ENCODE measurements at regions not wholly inside any gene's neighbourhood (a gene's known extent, or its start where the extent isn't known, plus 50 kb on each side); places are given as distances from the start of the nearest gene placed in this dataset.

GRCh38 chr14:27015065-27015464 is 417.2 kb upstream of the NOVA1 start:
- H3K27me3 ChIP-seq, result no peaks in the 10 kb centered on the region
- no peak for ATAC-seq

DNA sequence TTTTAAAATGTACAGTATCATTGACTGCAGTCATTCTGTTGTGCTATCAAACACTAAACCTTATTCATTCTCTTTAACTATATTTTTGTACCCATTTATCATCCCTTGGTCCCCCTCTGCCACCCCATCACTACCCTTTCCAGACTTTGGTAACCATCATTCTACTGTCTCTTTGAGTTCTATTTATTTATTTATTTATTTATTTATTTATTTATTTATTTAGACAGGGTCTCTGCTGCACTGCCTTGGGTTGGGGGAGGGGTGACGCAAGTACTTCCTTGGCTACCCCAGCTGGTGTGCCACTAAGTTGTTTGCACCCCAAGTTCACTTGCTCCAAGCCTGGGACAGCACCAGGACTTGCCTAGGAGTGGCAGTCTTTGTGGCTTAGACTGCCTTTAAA is 427.8 kb upstream of the NOVA1 start:
- WGBS, 2 donors (ENCODE audit: low coverage in 1 of 2), result 100% methylated on average over 1 of the region's 1 CpG; no CpG with 5 or more reads in 1 of the 2 donors
- no peak for TF ChIP-seq POLR2AphosphoS5 (IDR thresholded peaks at IDR 0.05)
- no peak for TF ChIP-seq POLR2A (IDR thresholded peaks at IDR 0.05)
- no peak for TF ChIP-seq EP300 (IDR thresholded peaks at IDR 0.05)
- Histone ChIP-seq H3K4me1 (no peaks in the 10 kb centered on the region), H3K9me3 (no peaks in the 10 kb centered on the region), H3K27ac (no peak overlapping the region), H3K4me3 (no peak overlapping the region), H3K36me3 (no peaks in the 10 kb centered on the region), H3K27me3 (no peaks in the 10 kb centered on the region)
- ATAC-seq, result no peak

More at GRCh38 chr14:27015065-27015464, 417.2 kb upstream of the NOVA1 start:
- no peaks in the 10 kb centered on the region for H3K4me1 ChIP-seq
- TF ChIP-seq POLR2AphosphoS5 (IDR thresholded peaks at IDR 0.05), result no peak
- TF ChIP-seq, protein P1, sequence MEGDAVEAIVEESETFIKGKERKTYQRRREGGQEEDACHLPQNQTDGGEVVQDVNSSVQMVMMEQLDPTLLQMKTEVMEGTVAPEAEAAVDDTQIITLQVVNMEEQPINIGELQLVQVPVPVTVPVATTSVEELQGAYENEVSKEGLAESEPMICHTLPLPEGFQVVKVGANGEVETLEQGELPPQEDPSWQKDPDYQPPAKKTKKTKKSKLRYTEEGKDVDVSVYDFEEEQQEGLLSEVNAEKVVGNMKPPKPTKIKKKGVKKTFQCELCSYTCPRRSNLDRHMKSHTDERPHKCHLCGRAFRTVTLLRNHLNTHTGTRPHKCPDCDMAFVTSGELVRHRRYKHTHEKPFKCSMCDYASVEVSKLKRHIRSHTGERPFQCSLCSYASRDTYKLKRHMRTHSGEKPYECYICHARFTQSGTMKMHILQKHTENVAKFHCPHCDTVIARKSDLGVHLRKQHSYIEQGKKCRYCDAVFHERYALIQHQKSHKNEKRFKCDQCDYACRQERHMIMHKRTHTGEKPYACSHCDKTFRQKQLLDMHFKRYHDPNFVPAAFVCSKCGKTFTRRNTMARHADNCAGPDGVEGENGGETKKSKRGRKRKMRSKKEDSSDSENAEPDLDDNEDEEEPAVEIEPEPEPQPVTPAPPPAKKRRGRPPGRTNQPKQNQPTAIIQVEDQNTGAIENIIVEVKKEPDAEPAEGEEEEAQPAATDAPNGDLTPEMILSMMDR (IDR thresholded peaks at IDR 0.05), result no peak
- no peak for TF ChIP-seq EP300 (IDR thresholded peaks at IDR 0.05)
- no peak for TF ChIP-seq POLR2A (IDR thresholded peaks at IDR 0.05)
- no peak overlapping the region for H3K4me3 ChIP-seq
- no peaks in the 10 kb centered on the region for H3K36me3 ChIP-seq
- no peak overlapping the region for H3K27ac ChIP-seq
- 64 to 88% methylated on average over 1 of the region's 1 CpG for WGBS, 2 donors (ENCODE audit: low coverage in 1 of 2)
- H3K9me3 ChIP-seq, result no peaks in the 10 kb centered on the region

DNA sequence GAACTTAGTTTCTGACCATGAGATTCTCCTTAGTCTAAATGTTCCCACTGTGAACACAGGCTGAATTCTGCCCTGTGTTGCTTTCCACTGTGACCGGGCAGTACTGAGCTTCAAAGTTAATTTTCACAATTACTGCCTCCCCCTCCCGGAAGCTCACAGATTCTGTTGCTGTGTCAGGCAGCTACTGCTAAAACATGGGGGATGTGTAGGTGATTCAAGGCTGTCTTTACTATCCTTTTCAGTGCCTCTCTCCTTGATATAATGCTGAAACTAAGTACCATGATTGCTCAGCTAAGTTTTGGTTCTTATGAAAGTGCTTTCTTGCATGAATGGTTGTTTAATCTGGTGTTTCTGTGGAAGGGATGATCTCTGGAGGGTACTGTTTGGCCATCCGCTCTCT is 428.3 kb upstream of the NOVA1 start:
- WGBS, 2 donors (ENCODE audit: low coverage in 1 of 2), result 45 to 61% methylated on average over 3 of the region's 3 CpGs
- TF ChIP-seq, protein P1 (IDR thresholded peaks at IDR 0.05), result no peak
- TF ChIP-seq POLR2AphosphoS5 (IDR thresholded peaks at IDR 0.05) (no peak), EP300 (IDR thresholded peaks at IDR 0.05) (no peak), POLR2A (IDR thresholded peaks at IDR 0.05) (no peak)
- ATAC-seq, result no peak
- Histone ChIP-seq H3K4me3 (no peak overlapping the region), H3K27ac (no peak overlapping the region), H3K9me3 (no peaks in the 10 kb centered on the region), H3K4me1 (no peaks in the 10 kb centered on the region), H3K36me3 (no peaks in the 10 kb centered on the region), H3K27me3 (no peaks in the 10 kb centered on the region)

DNA sequence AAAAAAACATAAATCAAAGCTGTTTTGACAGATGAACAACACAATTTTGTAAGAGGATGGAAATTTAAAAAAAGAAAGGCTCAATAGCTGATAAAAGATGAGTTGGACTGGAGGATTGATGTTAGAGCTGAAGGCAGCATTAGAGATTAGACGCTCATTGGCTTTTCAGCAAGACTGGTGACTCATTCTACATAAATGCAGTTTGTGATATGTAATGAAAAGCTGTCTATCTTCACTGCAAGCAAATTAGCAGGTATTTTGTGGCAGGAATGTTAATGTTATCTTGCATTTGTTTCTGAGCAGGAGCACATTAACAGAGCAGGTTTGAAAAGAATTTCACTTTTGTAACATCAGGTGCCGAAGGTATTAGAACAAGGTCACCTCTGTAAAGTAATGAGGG is 442.7 kb upstream of the NOVA1 start:
- Histone ChIP-seq H3K9me3 (no peaks in the 10 kb centered on the region), H3K36me3 (no peaks in the 10 kb centered on the region), H3K4me1 (no peaks in the 10 kb centered on the region), H3K27ac (no peak overlapping the region), H3K4me3 (no peak overlapping the region), H3K27me3 (no peaks in the 10 kb centered on the region)
- WGBS, 2 donors (ENCODE audit: low coverage in 1 of 2), result 49 to 74% methylated on average over 2 of the region's 2 CpGs
- ATAC-seq, result no peak
- TF ChIP-seq EP300 (IDR thresholded peaks at IDR 0.05) (no peak), POLR2A (IDR thresholded peaks at IDR 0.05) (no peak), POLR2AphosphoS5 (IDR thresholded peaks at IDR 0.05) (no peak)
- TF ChIP-seq, protein P1 (IDR thresholded peaks at IDR 0.05), result no peak

DNA sequence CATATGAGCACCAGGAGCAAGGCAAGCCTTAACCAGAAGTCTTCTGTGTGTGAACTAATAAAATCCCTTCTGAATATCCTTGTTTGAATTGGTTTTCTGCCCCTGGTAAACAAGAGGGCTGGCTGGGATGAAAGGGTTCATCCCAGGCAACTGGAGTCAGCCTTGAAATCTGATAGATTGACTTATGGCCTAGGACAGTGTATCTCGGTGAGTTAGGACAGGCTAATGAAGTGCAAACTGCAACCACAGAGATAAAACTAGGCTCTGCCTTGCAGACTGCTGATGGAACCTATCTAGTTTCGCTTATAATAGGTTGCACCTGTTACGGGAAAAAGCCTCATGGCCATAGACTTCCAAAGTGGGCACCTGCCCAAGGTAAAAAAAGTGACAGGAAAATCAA is 451.9 kb upstream of the NOVA1 start:
- Histone ChIP-seq H3K27me3 (no peaks in the 10 kb centered on the region), H3K4me1 (no peaks in the 10 kb centered on the region), H3K4me3 (no peak overlapping the region), H3K27ac (no peak overlapping the region), H3K36me3 (no peaks in the 10 kb centered on the region), H3K9me3 (peaks cover 0 to 5% (median 0%) of the 10 kb centered on the region in 3 donors)
- 52 to 80% methylated on average over 2 to 3 of the region's 3 CpGs for WGBS, 2 donors (ENCODE audit: low coverage in 1 of 2)
- no peak for ATAC-seq
- TF ChIP-seq, protein P1 (IDR thresholded peaks at IDR 0.05), result no peak
- TF ChIP-seq POLR2AphosphoS5 (IDR thresholded peaks at IDR 0.05) (no peak), POLR2A (IDR thresholded peaks at IDR 0.05) (no peak), EP300 (IDR thresholded peaks at IDR 0.05) (no peak)

All from gastroesophageal sphincter (tissue), 4 donors.